Endothelial cell (in vitro differentiated cells): ENCODE measurements at regions not wholly inside any gene's neighbourhood (a gene's known extent, or its start where the extent isn't known, plus 50 kb on each side); places are given as distances from the start of the nearest gene placed in this dataset.

Source experiments
- DNase-seq: peaks from one replicate; pipeline ENCODE4 v3.0.0; 2021; ENCODE audit warnings: low spot score
- H3K27ac Mint-ChIP-seq: one replicate; pipeline ENCODE4 v1.8.0; 2021; ENCODE audit warnings: mixed read lengths, inconsistent platforms; ENCODE audit not compliant: unreplicated experiment
- H3K27me3 Mint-ChIP-seq: one replicate; pipeline ENCODE4 v1.8.0; 2021; ENCODE audit warnings: mild to moderate bottlenecking, moderate library complexity, mixed read lengths, inconsistent platforms; ENCODE audit not compliant: unreplicated experiment
- H3K36me3 Mint-ChIP-seq: one replicate; pipeline ENCODE4 v1.8.0; 2021; ENCODE audit warnings: mild to moderate bottlenecking, low read depth, mixed read lengths, inconsistent platforms; ENCODE audit not compliant: unreplicated experiment
- H3K4me1 Mint-ChIP-seq: one replicate; pipeline ENCODE4 v1.8.0; 2021; ENCODE audit warnings: mild to moderate bottlenecking, mixed read lengths, inconsistent platforms; ENCODE audit not compliant: unreplicated experiment
- H3K4me3 Mint-ChIP-seq: one replicate; pipeline ENCODE4 v1.8.0; 2021; ENCODE audit warnings: mild to moderate bottlenecking, mixed read lengths, inconsistent platforms; ENCODE audit not compliant: unreplicated experiment
- H3K9me3 Mint-ChIP-seq: one replicate; pipeline ENCODE4 v1.8.0; 2021; ENCODE audit warnings: mixed read lengths, inconsistent platforms; ENCODE audit not compliant: unreplicated experiment
- CTCF ChIP-seq: fragments of 200-600 bp; sonication (generic); IDR thresholded peaks from one replicate; pipeline ENCODE4 v1.5.0; 2021; ENCODE audit warnings: antibody characterized with exemption; ENCODE audit not compliant: unreplicated experiment

GRCh38 chr10:130656582-130657133 is 520.5 kb downstream of the GLRX3 start:
- no peak for DNase-seq
- Mint-ChIP-seq H3K4me1 (no peaks in the 10 kb centered on the region), H3K9me3 (peaks cover 23% of the 10 kb centered on the region)

GRCh38 chr10:130658687-130659290 is 522.6 kb downstream of the GLRX3 start:
- H3K36me3 Mint-ChIP-seq, result peaks cover 19% of the 10 kb centered on the region
- peaks cover 27% of the 10 kb centered on the region for H3K9me3 Mint-ChIP-seq
- no peak for TF ChIP-seq CTCF
- H3K27ac Mint-ChIP-seq, result no peak overlapping the region
- no peaks in the 10 kb centered on the region for H3K4me1 Mint-ChIP-seq
- H3K4me3 Mint-ChIP-seq, result no peak overlapping the region
- peaks cover 13% of the 10 kb centered on the region for H3K27me3 Mint-ChIP-seq
- DNase-seq, result no peak

More at GRCh38 chr10:130656582-130657133, 520.5 kb downstream of the GLRX3 start:
- Mint-ChIP-seq H3K4me3 (no peak overlapping the region), H3K27ac (no peak overlapping the region), H3K27me3 (peaks cover 9% of the 10 kb centered on the region), H3K36me3 (peaks cover 15% of the 10 kb centered on the region)
- no peak for TF ChIP-seq CTCF

DNA sequence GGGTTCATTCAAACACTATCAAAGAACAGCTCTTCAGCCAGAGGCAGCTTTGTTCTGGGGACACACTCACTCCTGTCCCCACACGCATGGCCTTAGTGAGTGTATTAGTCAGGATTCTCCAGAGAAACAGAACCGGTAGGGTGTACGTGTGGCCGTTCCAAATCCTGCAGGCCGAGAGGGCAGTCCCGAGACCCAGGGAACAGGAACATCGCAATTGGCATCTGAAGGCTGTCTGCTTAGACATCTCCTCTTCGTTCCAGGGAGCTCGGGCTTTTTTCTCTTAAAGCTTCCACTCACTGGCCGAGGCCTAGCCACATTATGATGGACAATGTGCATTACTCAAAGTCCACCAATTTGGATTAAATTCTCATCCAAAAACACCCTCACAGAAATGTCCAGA is 523.3 kb downstream of the GLRX3 start:
- no peak for DNase-seq
- Mint-ChIP-seq H3K27ac (no peak overlapping the region), H3K4me3 (no peak overlapping the region), H3K36me3 (peaks cover 20% of the 10 kb centered on the region), H3K4me1 (no peaks in the 10 kb centered on the region), H3K27me3 (peaks cover 13% of the 10 kb centered on the region), H3K9me3 (peaks cover 29% of the 10 kb centered on the region)
- no peak for TF ChIP-seq CTCF

- peaks cover 20% of the 10 kb centered on the region for H3K36me3 Mint-ChIP-seq
These were observed 524.1 kb downstream of the GLRX3 start for GRCh38 chr10:130660266-130660665.

More at GRCh38 chr10:130660266-130660665, 524.1 kb downstream of the GLRX3 start:
- Mint-ChIP-seq H3K9me3 (peaks cover 35% of the 10 kb centered on the region), H3K27me3 (peaks cover 15% of the 10 kb centered on the region), H3K4me1 (no peaks in the 10 kb centered on the region), H3K4me3 (no peak overlapping the region), H3K27ac (no peak overlapping the region)
- TF ChIP-seq CTCF, result no peak
- no peak for DNase-seq
